HG03095 (cell line): ENCODE measurements at regions not wholly inside any gene's neighbourhood (a gene's known extent, or its start where the extent isn't known, plus 50 kb on each side); places are given as distances from the start of the nearest gene placed in this dataset.

Experiments
- ATAC-seq: cut with Tn5 transposase; IDR thresholded peaks from one replicate; pipeline ENCODE4 v1.9.1; 2021; ENCODE audit warnings: moderate library complexity; ENCODE audit not compliant: unreplicated experiment

GRCh38 chrX:10047133-10047532 is 80.0 kb downstream of the CLDN34 start:
- no peak for ATAC-seq

- no peak for ATAC-seq
These were observed 80.5 kb downstream of the CLDN34 start for GRCh38 chrX:10047631-10048030.

GRCh38 chrX:10048076-10048475 is 80.9 kb downstream of the CLDN34 start:
- ATAC-seq = no peak

GRCh38 chrX:10048707-10049106 is 81.5 kb downstream of the CLDN34 start:
- ATAC-seq = no peak

- ATAC-seq = no peak
These were observed 82.1 kb downstream of the CLDN34 start for GRCh38 chrX:10049236-10049635.

- ATAC-seq = no peak
These were observed 83.3 kb downstream of the CLDN34 start for GRCh38 chrX:10050481-10050880.

GRCh38 chrX:10051866-10052480 is 84.8 kb downstream of the CLDN34 start:
- no peak for ATAC-seq

GRCh38 chrX:10052906-10053625 is 85.9 kb downstream of the CLDN34 start:
- no peak for ATAC-seq

GRCh38 chrX:10054396-10054795 is 87.2 kb downstream of the CLDN34 start:
- no peak for ATAC-seq

GRCh38 chrX:10055430-10055829 is 88.3 kb downstream of the CLDN34 start:
- no peak for ATAC-seq

- ATAC-seq = peak; percentile 62
These were observed 94.4 kb upstream of the CLCN4 start for GRCh38 chrX:10062352-10062751.

GRCh38 chrX:10062980-10063379 is 93.8 kb upstream of the CLCN4 start:
- no peak for ATAC-seq

GRCh38 chrX:10064736-10065135 is 92.0 kb upstream of the CLCN4 start:
- ATAC-seq = no peak

GRCh38 chrX:10070714-10071436 is 85.9 kb upstream of the CLCN4 start:
- no peak for ATAC-seq

GRCh38 chrX:10071451-10072144 is 85.2 kb upstream of the CLCN4 start:
- no peak for ATAC-seq

- no peak for ATAC-seq
These were observed 83.8 kb upstream of the CLCN4 start for GRCh38 chrX:10072786-10073568.

- ATAC-seq = no peak
These were observed 83.1 kb upstream of the CLCN4 start for GRCh38 chrX:10073671-10074070.

GRCh38 chrX:10074241-10074941 is 82.4 kb upstream of the CLCN4 start:
- ATAC-seq = no peak

GRCh38 chrX:10076765-10077164 is 80.0 kb upstream of the CLCN4 start:
- ATAC-seq = no peak
